ENCODE measurements at regions not wholly inside any gene's neighbourhood (a gene's known extent, or its start where the extent isn't known, plus 50 kb on each side); places are given as distances from the start of the nearest gene placed in this dataset.

GRCh38 chr17:72527789-72528188 is 407.0 kb downstream of the SOX9 start:
- Histone ChIP-seq H3K36me3 (ENCODE audit: control insufficient read depth, insufficient read depth, low read length) (no peaks in the 10 kb centered on the region), H3K27me3 (ENCODE audit: control insufficient read depth, insufficient read depth, low read length) (no peaks in the 10 kb centered on the region), H3K4me3 (ENCODE audit: low read length) (no peak overlapping the region), H3K27ac (ENCODE audit: low read depth, low read length) (no peak overlapping the region), H3K9ac (ENCODE audit: low read length) (no peak overlapping the region), H3K4me1 (ENCODE audit: control insufficient read depth, insufficient read depth, low read length) (no peaks in the 10 kb centered on the region)

- H3K9ac ChIP-seq (ENCODE audit: low read length), result no peak overlapping the region
- no peaks in the 10 kb centered on the region for H3K36me3 ChIP-seq (ENCODE audit: control insufficient read depth, insufficient read depth, low read length)
- no peak overlapping the region for H3K27ac ChIP-seq (ENCODE audit: low read depth, low read length)
- no peaks in the 10 kb centered on the region for H3K4me1 ChIP-seq (ENCODE audit: control insufficient read depth, insufficient read depth, low read length)
- H3K4me3 ChIP-seq (ENCODE audit: low read length), result no peak overlapping the region
- H3K27me3 ChIP-seq (ENCODE audit: control insufficient read depth, insufficient read depth, low read length), result no peaks in the 10 kb centered on the region
Measured at GRCh38 chr17:72528683-72529082, 407.9 kb downstream of the SOX9 start.

- Histone ChIP-seq H3K27ac (ENCODE audit: low read depth, low read length) (no peak overlapping the region), H3K27me3 (ENCODE audit: control insufficient read depth, insufficient read depth, low read length) (no peaks in the 10 kb centered on the region), H3K4me1 (ENCODE audit: control insufficient read depth, insufficient read depth, low read length) (no peaks in the 10 kb centered on the region), H3K4me3 (ENCODE audit: low read length) (no peak overlapping the region), H3K9ac (ENCODE audit: low read length) (no peak overlapping the region), H3K36me3 (ENCODE audit: control insufficient read depth, insufficient read depth, low read length) (no peaks in the 10 kb centered on the region)
Measured at GRCh38 chr17:72529386-72529785, 408.6 kb downstream of the SOX9 start.

GRCh38 chr17:72530454-72530853 is 409.6 kb downstream of the SOX9 start:
- Histone ChIP-seq H3K4me1 (ENCODE audit: control insufficient read depth, insufficient read depth, low read length) (no peaks in the 10 kb centered on the region), H3K4me3 (ENCODE audit: low read length) (no peak overlapping the region), H3K27me3 (ENCODE audit: control insufficient read depth, insufficient read depth, low read length) (no peaks in the 10 kb centered on the region), H3K36me3 (ENCODE audit: control insufficient read depth, insufficient read depth, low read length) (no peaks in the 10 kb centered on the region), H3K27ac (ENCODE audit: low read depth, low read length) (no peak overlapping the region), H3K9ac (ENCODE audit: low read length) (no peak overlapping the region)

GRCh38 chr17:72531729-72532128 is 410.9 kb downstream of the SOX9 start:
- Histone ChIP-seq H3K27me3 (ENCODE audit: control insufficient read depth, insufficient read depth, low read length) (no peaks in the 10 kb centered on the region), H3K4me1 (ENCODE audit: control insufficient read depth, insufficient read depth, low read length) (no peaks in the 10 kb centered on the region), H3K36me3 (ENCODE audit: control insufficient read depth, insufficient read depth, low read length) (no peaks in the 10 kb centered on the region), H3K9ac (ENCODE audit: low read length) (no peak overlapping the region), H3K4me3 (ENCODE audit: low read length) (no peak overlapping the region), H3K27ac (ENCODE audit: low read depth, low read length) (no peak overlapping the region)

GRCh38 chr17:72534265-72534664 is 413.4 kb downstream of the SOX9 start:
- Histone ChIP-seq H3K27me3 (ENCODE audit: control insufficient read depth, insufficient read depth, low read length) (no peaks in the 10 kb centered on the region), H3K27ac (ENCODE audit: low read depth, low read length) (no peak overlapping the region), H3K9ac (ENCODE audit: low read length) (no peak overlapping the region), H3K4me1 (ENCODE audit: control insufficient read depth, insufficient read depth, low read length) (no peaks in the 10 kb centered on the region), H3K36me3 (ENCODE audit: control insufficient read depth, insufficient read depth, low read length) (no peaks in the 10 kb centered on the region), H3K4me3 (ENCODE audit: low read length) (no peak overlapping the region)

GRCh38 chr17:72534776-72535175 is 414.0 kb downstream of the SOX9 start:
- Histone ChIP-seq H3K4me3 (ENCODE audit: low read length) (no peak overlapping the region), H3K36me3 (ENCODE audit: control insufficient read depth, insufficient read depth, low read length) (no peaks in the 10 kb centered on the region), H3K27me3 (ENCODE audit: control insufficient read depth, insufficient read depth, low read length) (no peaks in the 10 kb centered on the region), H3K27ac (ENCODE audit: low read depth, low read length) (no peak overlapping the region), H3K9ac (ENCODE audit: low read length) (no peak overlapping the region), H3K4me1 (ENCODE audit: control insufficient read depth, insufficient read depth, low read length) (no peaks in the 10 kb centered on the region)

GRCh38 chr17:72535346-72535745 is 414.5 kb downstream of the SOX9 start:
- no peak overlapping the region for H3K4me3 ChIP-seq (ENCODE audit: low read length)
- H3K36me3 ChIP-seq (ENCODE audit: control insufficient read depth, insufficient read depth, low read length), result no peaks in the 10 kb centered on the region
- no peaks in the 10 kb centered on the region for H3K4me1 ChIP-seq (ENCODE audit: control insufficient read depth, insufficient read depth, low read length)
- H3K9ac ChIP-seq (ENCODE audit: low read length), result no peak overlapping the region
- H3K27ac ChIP-seq (ENCODE audit: low read depth, low read length), result no peak overlapping the region
- no peaks in the 10 kb centered on the region for H3K27me3 ChIP-seq (ENCODE audit: control insufficient read depth, insufficient read depth, low read length)

GRCh38 chr17:72535779-72536178 is 415.0 kb downstream of the SOX9 start:
- Histone ChIP-seq H3K4me3 (ENCODE audit: low read length) (no peak overlapping the region), H3K36me3 (ENCODE audit: control insufficient read depth, insufficient read depth, low read length) (no peaks in the 10 kb centered on the region), H3K9ac (ENCODE audit: low read length) (no peak overlapping the region), H3K27me3 (ENCODE audit: control insufficient read depth, insufficient read depth, low read length) (no peaks in the 10 kb centered on the region), H3K27ac (ENCODE audit: low read depth, low read length) (no peak overlapping the region), H3K4me1 (ENCODE audit: control insufficient read depth, insufficient read depth, low read length) (no peaks in the 10 kb centered on the region)

GRCh38 chr17:72536788-72537187 is 416.0 kb downstream of the SOX9 start:
- no peaks in the 10 kb centered on the region for H3K27me3 ChIP-seq (ENCODE audit: control insufficient read depth, insufficient read depth, low read length)
- no peaks in the 10 kb centered on the region for H3K4me1 ChIP-seq (ENCODE audit: control insufficient read depth, insufficient read depth, low read length)
- no peaks in the 10 kb centered on the region for H3K36me3 ChIP-seq (ENCODE audit: control insufficient read depth, insufficient read depth, low read length)
- H3K4me3 ChIP-seq (ENCODE audit: low read length), result no peak overlapping the region
- no peak overlapping the region for H3K9ac ChIP-seq (ENCODE audit: low read length)
- H3K27ac ChIP-seq (ENCODE audit: low read depth, low read length), result no peak overlapping the region

GRCh38 chr17:72538443-72538842 is 417.6 kb downstream of the SOX9 start:
- Histone ChIP-seq H3K9ac (ENCODE audit: low read length) (no peak overlapping the region), H3K4me3 (ENCODE audit: low read length) (no peak overlapping the region), H3K4me1 (ENCODE audit: control insufficient read depth, insufficient read depth, low read length) (no peaks in the 10 kb centered on the region), H3K27me3 (ENCODE audit: control insufficient read depth, insufficient read depth, low read length) (no peaks in the 10 kb centered on the region), H3K36me3 (ENCODE audit: control insufficient read depth, insufficient read depth, low read length) (no peaks in the 10 kb centered on the region), H3K27ac (ENCODE audit: low read depth, low read length) (no peak overlapping the region)

GRCh38 chr17:72538901-72539352 is 418.1 kb downstream of the SOX9 start:
- no peaks in the 10 kb centered on the region for H3K27me3 ChIP-seq (ENCODE audit: control insufficient read depth, insufficient read depth, low read length)
- no peaks in the 10 kb centered on the region for H3K36me3 ChIP-seq (ENCODE audit: control insufficient read depth, insufficient read depth, low read length)
- H3K9ac ChIP-seq (ENCODE audit: low read length), result no peak overlapping the region
- H3K4me3 ChIP-seq (ENCODE audit: low read length), result no peak overlapping the region
- H3K27ac ChIP-seq (ENCODE audit: low read depth, low read length), result no peak overlapping the region
- H3K4me1 ChIP-seq (ENCODE audit: control insufficient read depth, insufficient read depth, low read length), result no peaks in the 10 kb centered on the region

- H3K27me3 ChIP-seq (ENCODE audit: control insufficient read depth, insufficient read depth, low read length), result no peaks in the 10 kb centered on the region
- no peak overlapping the region for H3K9ac ChIP-seq (ENCODE audit: low read length)
- H3K4me3 ChIP-seq (ENCODE audit: low read length), result peak overlapping the region; percentile 44
- no peaks in the 10 kb centered on the region for H3K4me1 ChIP-seq (ENCODE audit: control insufficient read depth, insufficient read depth, low read length)
- no peak overlapping the region for H3K27ac ChIP-seq (ENCODE audit: low read depth, low read length)
- no peaks in the 10 kb centered on the region for H3K36me3 ChIP-seq (ENCODE audit: control insufficient read depth, insufficient read depth, low read length)
Measured at GRCh38 chr17:72539981-72540897, 419.4 kb downstream of the SOX9 start.

All from rectal smooth muscle tissue (tissue), 1 donor.